RWPE1 (cell line): ENCODE measurements at regions not wholly inside any gene's neighbourhood (a gene's known extent, or its start where the extent isn't known, plus 50 kb on each side); places are given as distances from the start of the nearest gene placed in this dataset.

Experiments
- CTCF ChIA-PET: fragments of 350-600 bp; sonication (Branson Sonifier 250); formaldehyde crosslinking; extraction: SDS; loops from one replicate; lab custom pipeline; 2021; lab: Yijun Ruan, JAX
- POLR2A ChIA-PET: fragments of 400-600 bp; formaldehyde crosslinking; extraction: SDS; loops from one replicate; lab custom pipeline; 2020; ENCODE audit warnings: antibody characterized with exemption; ENCODE audit not compliant: low non-redundant PET; lab: Yijun Ruan, JAX
- DNase-seq: peaks from one replicate; pipeline ENCODE4 v3.0.0; 2012; ENCODE audit warnings: low spot score
- H3K27ac ChIP-seq: fragments of 450-650 bp; 2 replicates; pipeline ENCODE4 v1.5.1; 2017
- TF ChIP-seq, protein P1 (sequence below): fragments of 450-650 bp; conservative IDR thresholded peaks from 2 replicates; pipeline ENCODE4 v1.5.1; 2017; ENCODE audit warnings: low read depth, mild to moderate bottlenecking

DNA sequence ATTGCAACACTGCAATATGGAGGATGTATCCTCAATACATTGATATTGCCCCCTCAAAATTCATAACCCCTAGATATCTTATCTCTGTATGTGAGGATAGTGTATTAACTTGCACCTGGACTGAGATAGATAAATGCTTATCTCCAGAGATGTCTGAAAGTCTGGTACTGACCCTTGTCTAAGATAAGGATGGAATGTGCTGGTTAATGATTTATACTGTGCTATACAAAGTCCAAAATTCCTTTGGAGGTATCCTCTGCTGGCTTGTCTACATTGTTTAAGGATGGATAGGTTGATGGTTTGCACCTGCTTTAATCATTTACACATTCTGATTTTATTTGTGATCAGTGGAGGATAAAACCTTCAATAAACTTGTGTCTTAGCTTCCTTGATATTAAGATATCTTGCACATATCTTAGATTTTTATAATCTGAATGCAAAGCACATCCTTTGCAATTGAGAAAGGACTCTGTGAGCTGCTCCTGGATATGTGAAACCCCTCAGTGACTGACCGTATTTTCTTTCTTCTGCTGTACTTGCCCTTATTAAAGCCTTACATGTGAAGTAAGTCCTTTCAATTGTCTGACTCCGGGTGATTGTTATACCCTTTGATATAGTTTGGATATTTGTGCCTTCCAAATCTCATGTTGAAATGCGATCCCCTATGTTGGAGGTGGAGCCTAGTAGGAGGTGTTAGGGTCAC is 430.3 kb upstream of the MAOA start:
- TF ChIP-seq, protein P1, sequence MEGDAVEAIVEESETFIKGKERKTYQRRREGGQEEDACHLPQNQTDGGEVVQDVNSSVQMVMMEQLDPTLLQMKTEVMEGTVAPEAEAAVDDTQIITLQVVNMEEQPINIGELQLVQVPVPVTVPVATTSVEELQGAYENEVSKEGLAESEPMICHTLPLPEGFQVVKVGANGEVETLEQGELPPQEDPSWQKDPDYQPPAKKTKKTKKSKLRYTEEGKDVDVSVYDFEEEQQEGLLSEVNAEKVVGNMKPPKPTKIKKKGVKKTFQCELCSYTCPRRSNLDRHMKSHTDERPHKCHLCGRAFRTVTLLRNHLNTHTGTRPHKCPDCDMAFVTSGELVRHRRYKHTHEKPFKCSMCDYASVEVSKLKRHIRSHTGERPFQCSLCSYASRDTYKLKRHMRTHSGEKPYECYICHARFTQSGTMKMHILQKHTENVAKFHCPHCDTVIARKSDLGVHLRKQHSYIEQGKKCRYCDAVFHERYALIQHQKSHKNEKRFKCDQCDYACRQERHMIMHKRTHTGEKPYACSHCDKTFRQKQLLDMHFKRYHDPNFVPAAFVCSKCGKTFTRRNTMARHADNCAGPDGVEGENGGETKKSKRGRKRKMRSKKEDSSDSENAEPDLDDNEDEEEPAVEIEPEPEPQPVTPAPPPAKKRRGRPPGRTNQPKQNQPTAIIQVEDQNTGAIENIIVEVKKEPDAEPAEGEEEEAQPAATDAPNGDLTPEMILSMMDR: no peak
- ChIA-PET POLR2A (no interaction called here), CTCF (no interaction called here)
- no peak overlapping the region for H3K27ac ChIP-seq
- no peak for DNase-seq

- ChIA-PET POLR2A (no interaction called here), CTCF (no interaction called here)
- TF ChIP-seq, protein P1: no peak
- H3K27ac ChIP-seq: no peak overlapping the region
- no peak for DNase-seq
Observed at GRCh38 chrX:43238461-43238945, 417.6 kb upstream of the MAOA start.

- TF ChIP-seq, protein P1: no peak
- ChIA-PET POLR2A (no interaction called here), CTCF (no interaction called here)
- no peak overlapping the region for H3K27ac ChIP-seq
- DNase-seq: no peak
Observed at GRCh38 chrX:43239356-43239755, 416.7 kb upstream of the MAOA start.

- POLR2A ChIA-PET: no interaction called here
- DNase-seq: no peak
- CTCF ChIA-PET: interaction anchor here (0.6 kb wide), 2 partner anchors 102 to 607 kb away, joined by 4 to 5 read pairs; no protein-coding TSS in a partner anchor
- TF ChIP-seq, protein P1: no peak
- no peak overlapping the region for H3K27ac ChIP-seq
Observed at GRCh38 chrX:43255596-43255995, 400.5 kb upstream of the MAOA start.

DNA sequence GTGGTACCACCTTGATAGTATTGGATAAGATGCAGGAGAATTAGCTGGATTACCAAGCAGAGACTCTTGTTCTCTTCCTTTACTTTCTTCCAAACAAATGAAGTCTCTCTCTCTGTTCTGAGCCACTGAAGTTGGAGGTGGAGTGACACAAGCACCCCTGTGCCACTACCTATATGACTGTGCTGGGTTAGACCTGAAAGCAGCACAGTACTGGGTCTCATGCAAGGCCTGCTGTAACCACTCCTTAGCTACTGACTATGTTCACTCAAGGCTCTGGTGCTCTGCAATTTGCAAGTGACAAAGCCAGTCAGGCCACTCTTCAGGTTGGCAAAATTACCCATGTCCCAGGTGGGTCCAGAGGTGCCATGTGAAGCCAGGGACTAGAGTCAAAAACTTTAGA is 389.6 kb upstream of the MAOA start:
- ChIA-PET CTCF (no interaction called here), POLR2A (no interaction called here)
- H3K27ac ChIP-seq: no peak overlapping the region
- DNase-seq: no peak
- TF ChIP-seq, protein P1: no peak

- POLR2A ChIA-PET: no interaction called here
- CTCF ChIA-PET: no interaction called here
Observed at GRCh38 chrX:43267652-43268051, 388.4 kb upstream of the MAOA start.

More at GRCh38 chrX:43267652-43268051, 388.4 kb upstream of the MAOA start:
- TF ChIP-seq, protein P1: no peak
- H3K27ac ChIP-seq: no peak overlapping the region
- no peak for DNase-seq
